PFSK-1 (cell line): ENCODE measurements at regions not wholly inside any gene's neighbourhood (a gene's known extent, or its start where the extent isn't known, plus 50 kb on each side); places are given as distances from the start of the nearest gene placed in this dataset.

Source experiments
- FOXP2 ChIP-seq: optimal IDR thresholded peaks from 2 replicates; pipeline ENCODE3; 2011; ENCODE audit warnings: borderline replicate concordance, control low read depth, inconsistent platforms; ENCODE audit not compliant: insufficient read depth; ENCODE audit errors: extremely low read length, extremely low read depth
- REST ChIP-seq, 2 experiments: IDR thresholded peaks; 2 replicates each; pipeline versions ENCODE4 v1.6.1 to v1.8.0; 2011 to 2012; ENCODE audit warnings: low read depth in 2 of 2, low read length in 2 of 2, control low read depth in 1 of 2, inconsistent platforms in 1 of 2, mild to moderate bottlenecking in 1 of 2, moderate library complexity in 1 of 2; ENCODE audit not compliant: insufficient read depth in 1 of 2
- SIN3A ChIP-seq: IDR thresholded peaks from 2 replicates; pipeline ENCODE4 v1.6.1; 2012; ENCODE audit warnings: mild to moderate bottlenecking, low read length, moderate library complexity, borderline replicate concordance; ENCODE audit not compliant: insufficient read depth
- TAF1 ChIP-seq: IDR thresholded peaks from 2 replicates; pipeline ENCODE4 v1.6.1; 2012; ENCODE audit warnings: low read length, control low read depth, borderline replicate concordance; ENCODE audit not compliant: insufficient read depth

GRCh38 chr11:115657586-115657985 is 153.4 kb upstream of the CADM1 start:
- TF ChIP-seq REST (IDR thresholded peaks at IDR 0.05; ENCODE audit: insufficient read depth in 1 of 2, low read depth in 2 of 2, low read length in 2 of 2) (no peak), TAF1 (no peak), SIN3A (no peak), FOXP2 (no peak)
